Activated naive CD4-positive, alpha-beta T cell treated with anti-CD3 and anti-CD28 coated beads, Interleukin-2, amount 10 ng/mL, durations not matched to agents 7 days and 5 days (primary cell): ENCODE measurements at regions not wholly inside any gene's neighbourhood (a gene's known extent, or its start where the extent isn't known, plus 50 kb on each side); places are given as distances from the start of the nearest gene placed in this dataset.
A peak's percentile ranks its signal among the peaks of the same experiment; 100 is the strongest.

Experiments
- CTCF ChIA-PET: fragments of 350-600 bp; sonication (Branson Sonifier 250); formaldehyde crosslinking; loops from one replicate; lab custom pipeline; 2021; ENCODE audit warnings: antibody characterized with exemption; lab: Charles Lee
- DNase-seq: peaks from one replicate; pipeline ENCODE4 v3.0.0-alpha.2; 2020
- H3K27ac Mint-ChIP-seq: one replicate; pipeline ENCODE4 v1.8.0; 2021; ENCODE audit warnings: mild to moderate bottlenecking, moderate library complexity, mixed read lengths
- H3K27me3 Mint-ChIP-seq: one replicate; pipeline ENCODE4 v1.8.0; 2021; ENCODE audit warnings: mild to moderate bottlenecking, mixed read lengths
- H3K36me3 Mint-ChIP-seq: one replicate; pipeline ENCODE4 v1.8.0; 2021; ENCODE audit warnings: mixed read lengths
- H3K4me1 Mint-ChIP-seq: one replicate; pipeline ENCODE4 v1.8.0; 2021; ENCODE audit warnings: mixed read lengths
- H3K4me3 Mint-ChIP-seq: one replicate; pipeline ENCODE4 v1.8.0; 2021; ENCODE audit warnings: mild to moderate bottlenecking, moderate library complexity, mixed read lengths
- H3K9me3 Mint-ChIP-seq: one replicate; pipeline ENCODE4 v1.8.0; 2021; ENCODE audit warnings: mixed read lengths

DNA sequence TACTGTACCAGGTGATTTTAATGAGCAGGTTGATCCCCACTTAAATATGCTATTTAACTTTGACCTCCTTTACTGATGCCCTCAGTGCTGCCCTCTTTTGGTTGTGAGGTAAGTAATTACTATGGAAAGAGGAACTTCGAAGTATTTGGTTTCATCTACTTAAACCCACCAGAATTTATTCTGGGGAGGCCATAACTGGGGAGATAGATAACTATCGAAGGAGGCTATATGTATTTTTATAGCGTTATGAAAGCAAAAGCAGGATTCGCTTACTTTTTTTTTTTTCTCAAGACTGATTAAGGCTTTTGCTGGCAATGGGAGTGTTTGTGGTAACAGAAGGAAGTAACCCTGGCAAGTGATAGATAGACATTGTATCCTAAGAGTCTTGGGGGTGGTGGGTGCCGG lies 168.9 kb upstream of the CENPW start:
- no peak overlapping the region for H3K27ac Mint-ChIP-seq
- H3K4me3 Mint-ChIP-seq = peak overlapping the region; percentile 43
- no peaks in the 10 kb centered on the region for H3K36me3 Mint-ChIP-seq
- peaks cover 8% of the 10 kb centered on the region for H3K4me1 Mint-ChIP-seq
- no peaks in the 10 kb centered on the region for H3K27me3 Mint-ChIP-seq
- CTCF ChIA-PET = interaction anchor here (2.4 kb wide), 2 partner anchors 137 to 175 kb away, joined by 6 to 8 read pairs; no protein-coding TSS in a partner anchor
- H3K9me3 Mint-ChIP-seq = no peaks in the 10 kb centered on the region
- DNase-seq = peak; percentile 43

GRCh38 chr6:126172131-126172530 lies 167.8 kb upstream of the CENPW start:
- H3K4me3 Mint-ChIP-seq = no peak overlapping the region
- H3K4me1 Mint-ChIP-seq = peaks cover 8% of the 10 kb centered on the region
- H3K36me3 Mint-ChIP-seq = no peaks in the 10 kb centered on the region
- CTCF ChIA-PET = no interaction called here
- DNase-seq = no peak
- H3K27me3 Mint-ChIP-seq = no peaks in the 10 kb centered on the region
- H3K9me3 Mint-ChIP-seq = no peaks in the 10 kb centered on the region
- H3K27ac Mint-ChIP-seq = no peak overlapping the region

DNA sequence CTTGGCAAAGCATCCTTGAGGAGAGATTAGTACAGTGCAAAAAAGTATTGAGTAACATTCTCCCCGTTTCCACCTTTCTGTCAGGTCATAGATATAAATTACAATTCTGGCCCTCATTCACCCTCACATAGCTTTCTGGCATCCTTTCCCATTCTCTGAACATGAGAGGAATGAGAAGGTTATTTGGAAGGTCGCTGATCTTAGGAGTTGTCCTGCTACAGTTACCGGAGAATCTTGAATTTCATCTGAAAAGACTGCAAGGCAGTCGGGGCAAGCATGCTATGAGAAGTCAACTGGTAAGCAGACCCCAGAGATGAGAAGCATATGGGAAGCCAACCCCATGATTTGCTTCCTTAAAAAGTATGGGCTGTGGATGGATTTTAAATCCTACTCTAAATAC lies 166.7 kb upstream of the CENPW start:
- no peaks in the 10 kb centered on the region for H3K27me3 Mint-ChIP-seq
- H3K9me3 Mint-ChIP-seq = no peaks in the 10 kb centered on the region
- H3K27ac Mint-ChIP-seq = no peak overlapping the region
- no peak for DNase-seq
- H3K36me3 Mint-ChIP-seq = no peaks in the 10 kb centered on the region
- H3K4me3 Mint-ChIP-seq = no peak overlapping the region
- CTCF ChIA-PET = interaction anchor here (0.7 kb wide), 1 partner anchor 136 kb away, joined by 3 read pairs; no protein-coding TSS in a partner anchor
- H3K4me1 Mint-ChIP-seq = peaks cover 8% of the 10 kb centered on the region

DNA sequence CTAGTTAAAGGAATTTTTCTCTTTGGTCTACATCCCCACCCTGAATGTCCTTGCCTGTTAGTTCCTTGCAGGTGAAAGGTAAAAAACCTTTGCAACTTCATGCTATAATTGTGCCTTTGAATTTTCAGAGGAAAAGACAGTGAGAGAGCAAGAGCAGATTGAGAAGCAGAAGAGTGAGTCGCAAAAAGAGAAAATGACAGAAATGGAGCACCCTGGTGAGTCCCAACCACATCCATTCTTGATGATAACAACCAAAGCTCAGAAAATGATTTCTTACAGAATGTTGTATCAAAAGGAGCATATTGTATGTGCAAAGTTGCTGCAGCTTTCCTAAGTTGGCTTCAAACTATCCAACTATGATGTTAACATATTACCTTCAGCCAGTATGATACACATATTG lies 165.2 kb upstream of the CENPW start:
- Mint-ChIP-seq H3K27ac (no peak overlapping the region), H3K4me1 (peaks cover 8% of the 10 kb centered on the region), H3K27me3 (no peaks in the 10 kb centered on the region), H3K4me3 (no peak overlapping the region), H3K9me3 (no peaks in the 10 kb centered on the region), H3K36me3 (no peaks in the 10 kb centered on the region)
- CTCF ChIA-PET = no interaction called here
- DNase-seq = no peak

- no peak overlapping the region for H3K4me3 Mint-ChIP-seq
- no peak overlapping the region for H3K27ac Mint-ChIP-seq
- peaks cover 7% of the 10 kb centered on the region for H3K4me1 Mint-ChIP-seq
- H3K9me3 Mint-ChIP-seq = no peaks in the 10 kb centered on the region
- H3K36me3 Mint-ChIP-seq = no peaks in the 10 kb centered on the region
- CTCF ChIA-PET = no interaction called here
- H3K27me3 Mint-ChIP-seq = no peaks in the 10 kb centered on the region
- no peak for DNase-seq
Measured at GRCh38 chr6:126175251-126175650, 164.7 kb upstream of the CENPW start.

DNA sequence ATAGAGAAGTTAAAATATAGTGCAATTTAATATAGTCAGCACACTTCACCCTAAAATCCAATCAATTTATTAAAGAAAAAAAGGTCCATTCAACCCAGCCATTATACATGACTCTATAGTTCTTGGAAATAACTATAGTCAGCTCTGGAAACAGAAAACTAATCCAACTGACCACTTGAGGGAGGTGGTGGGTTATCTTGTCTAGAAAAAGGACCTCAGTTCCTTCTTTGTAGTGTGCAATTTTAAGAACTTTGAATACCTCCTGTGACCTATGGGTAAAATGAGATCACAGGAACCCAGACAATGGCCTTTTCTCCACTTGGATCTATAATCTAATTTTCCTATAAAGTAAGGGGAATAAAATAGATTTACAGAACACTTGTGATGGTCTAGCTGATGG lies 163.6 kb upstream of the CENPW start:
- Mint-ChIP-seq H3K4me1 (peaks cover under 1% of the 10 kb centered on the region), H3K4me3 (no peak overlapping the region), H3K9me3 (no peaks in the 10 kb centered on the region), H3K27ac (no peak overlapping the region), H3K36me3 (no peaks in the 10 kb centered on the region), H3K27me3 (no peaks in the 10 kb centered on the region)
- DNase-seq = no peak
- CTCF ChIA-PET = interaction anchor here (0.6 to 0.7 kb wide), 2 partner anchors 27 to 619 kb away, joined by 3 read pairs; no protein-coding TSS in a partner anchor

GRCh38 chr6:126180585-126180984 lies 159.3 kb upstream of the CENPW start:
- Mint-ChIP-seq H3K27me3 (no peaks in the 10 kb centered on the region), H3K36me3 (no peaks in the 10 kb centered on the region), H3K9me3 (no peaks in the 10 kb centered on the region), H3K4me3 (no peak overlapping the region), H3K4me1 (no peaks in the 10 kb centered on the region), H3K27ac (no peak overlapping the region)
- no peak for DNase-seq
- CTCF ChIA-PET = no interaction called here

- no peak overlapping the region for H3K4me3 Mint-ChIP-seq
- H3K4me1 Mint-ChIP-seq = no peaks in the 10 kb centered on the region
- CTCF ChIA-PET = no interaction called here
- no peaks in the 10 kb centered on the region for H3K36me3 Mint-ChIP-seq
- no peak overlapping the region for H3K27ac Mint-ChIP-seq
- H3K27me3 Mint-ChIP-seq = no peaks in the 10 kb centered on the region
- DNase-seq = no peak
- H3K9me3 Mint-ChIP-seq = no peaks in the 10 kb centered on the region
Measured at GRCh38 chr6:126181173-126181741, 158.7 kb upstream of the CENPW start.

DNA sequence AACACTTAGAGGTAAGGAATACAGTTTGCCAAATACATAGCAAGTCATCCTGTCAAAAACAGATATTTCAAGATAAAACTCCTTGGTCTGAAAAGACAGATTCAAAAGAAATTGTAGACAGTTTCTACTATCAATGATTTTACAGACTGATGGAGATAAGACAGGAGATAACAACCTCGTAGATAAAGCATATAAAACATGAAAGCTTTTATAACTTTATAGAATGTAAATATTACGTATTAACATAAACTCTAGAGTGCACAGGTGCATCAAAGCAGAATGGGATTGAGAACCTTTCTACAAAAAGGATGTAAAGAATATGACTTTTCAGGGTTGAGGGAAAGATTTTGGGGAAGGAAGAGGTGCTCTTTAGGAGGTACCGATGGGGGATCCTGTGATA lies 158.0 kb upstream of the CENPW start:
- H3K4me1 Mint-ChIP-seq = no peaks in the 10 kb centered on the region
- no peak overlapping the region for H3K27ac Mint-ChIP-seq
- no peaks in the 10 kb centered on the region for H3K36me3 Mint-ChIP-seq
- no peak overlapping the region for H3K4me3 Mint-ChIP-seq
- H3K27me3 Mint-ChIP-seq = no peaks in the 10 kb centered on the region
- CTCF ChIA-PET = interaction anchor here (0.7 kb wide), 1 partner anchor 10 kb away, joined by 3 read pairs; no protein-coding TSS in a partner anchor
- no peaks in the 10 kb centered on the region for H3K9me3 Mint-ChIP-seq
- DNase-seq = no peak

DNA sequence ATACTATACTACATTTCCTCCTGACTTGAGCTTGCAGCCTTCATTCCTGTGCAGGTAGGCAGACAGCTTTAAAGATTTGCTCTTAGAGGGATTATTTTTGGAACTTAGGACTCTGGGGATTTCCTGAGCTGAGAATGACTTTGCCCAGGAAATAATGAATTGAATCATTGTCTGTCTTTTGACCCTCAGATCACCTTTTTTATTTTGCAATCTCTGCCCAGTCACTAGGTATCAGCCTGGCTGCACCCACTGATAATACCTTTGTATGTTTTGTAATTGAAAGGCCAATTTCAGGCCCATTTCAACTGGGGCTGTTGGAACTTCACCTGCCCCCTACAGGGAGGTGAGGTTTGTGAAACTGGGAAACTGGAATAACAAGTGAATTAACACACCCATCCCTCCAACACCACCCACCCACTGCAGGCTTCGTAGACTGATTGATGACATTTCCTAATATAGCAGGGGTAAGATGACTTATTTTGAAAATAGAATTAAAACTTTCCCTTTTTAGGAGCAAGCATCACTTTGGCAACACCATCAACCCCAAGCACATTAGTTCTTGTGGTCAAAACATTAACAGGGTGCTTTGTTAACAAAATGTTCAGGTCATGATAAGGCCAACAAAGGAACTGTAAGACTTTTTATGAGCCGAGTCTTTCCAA lies 157.1 kb upstream of the CENPW start:
- H3K36me3 Mint-ChIP-seq = no peaks in the 10 kb centered on the region
- H3K9me3 Mint-ChIP-seq = no peaks in the 10 kb centered on the region
- H3K27me3 Mint-ChIP-seq = no peaks in the 10 kb centered on the region
- no peak overlapping the region for H3K4me3 Mint-ChIP-seq
- no peak overlapping the region for H3K27ac Mint-ChIP-seq
- CTCF ChIA-PET = no interaction called here
- no peaks in the 10 kb centered on the region for H3K4me1 Mint-ChIP-seq
- DNase-seq = no peak

- no peaks in the 10 kb centered on the region for H3K4me1 Mint-ChIP-seq
- no peaks in the 10 kb centered on the region for H3K36me3 Mint-ChIP-seq
- no peaks in the 10 kb centered on the region for H3K9me3 Mint-ChIP-seq
- no peak overlapping the region for H3K27ac Mint-ChIP-seq
- CTCF ChIA-PET = no interaction called here
- no peak for DNase-seq
- H3K4me3 Mint-ChIP-seq = no peak overlapping the region
- no peaks in the 10 kb centered on the region for H3K27me3 Mint-ChIP-seq
Measured at GRCh38 chr6:126185774-126186173, 154.1 kb upstream of the CENPW start.

- DNase-seq = no peak
- CTCF ChIA-PET = no interaction called here
Measured at GRCh38 chr6:126188279-126188909, 151.5 kb upstream of the CENPW start.

GRCh38 chr6:126195625-126196236 lies 144.2 kb upstream of the CENPW start:
- DNase-seq = no peak
- H3K9me3 Mint-ChIP-seq = no peaks in the 10 kb centered on the region
- no peak overlapping the region for H3K4me3 Mint-ChIP-seq
- H3K36me3 Mint-ChIP-seq = no peaks in the 10 kb centered on the region
- no peak overlapping the region for H3K27ac Mint-ChIP-seq
- no peaks in the 10 kb centered on the region for H3K27me3 Mint-ChIP-seq
- H3K4me1 Mint-ChIP-seq = peaks cover 7% of the 10 kb centered on the region
- CTCF ChIA-PET = no interaction called here

More at GRCh38 chr6:126188279-126188909, 151.5 kb upstream of the CENPW start:
- no peaks in the 10 kb centered on the region for H3K27me3 Mint-ChIP-seq
- H3K4me3 Mint-ChIP-seq = no peak overlapping the region
- no peaks in the 10 kb centered on the region for H3K9me3 Mint-ChIP-seq
- H3K36me3 Mint-ChIP-seq = no peaks in the 10 kb centered on the region
- H3K27ac Mint-ChIP-seq = no peak overlapping the region
- no peaks in the 10 kb centered on the region for H3K4me1 Mint-ChIP-seq

DNA sequence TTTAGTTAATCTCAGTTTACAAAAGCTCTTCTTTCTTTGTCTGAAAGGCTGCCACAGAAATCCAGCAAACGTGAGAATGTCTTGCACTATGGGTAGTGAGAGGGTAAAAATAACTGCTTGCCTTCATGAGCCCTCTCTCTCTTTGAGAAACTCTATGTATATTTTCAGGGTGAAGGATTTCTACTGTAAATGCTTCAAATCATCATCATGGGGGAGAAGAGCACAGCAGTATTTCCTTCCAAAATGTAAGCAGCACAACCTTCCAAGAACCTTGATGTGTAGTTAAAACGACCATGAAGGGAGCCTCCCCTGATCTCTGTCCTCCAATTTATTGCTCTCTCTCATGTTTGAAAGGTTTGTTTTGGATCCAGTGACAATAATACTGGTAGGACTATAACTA lies 141.3 kb upstream of the CENPW start:
- no peaks in the 10 kb centered on the region for H3K36me3 Mint-ChIP-seq
- H3K4me1 Mint-ChIP-seq = peaks cover 7% of the 10 kb centered on the region
- H3K27ac Mint-ChIP-seq = no peak overlapping the region
- no peak overlapping the region for H3K4me3 Mint-ChIP-seq
- no peak for DNase-seq
- CTCF ChIA-PET = no interaction called here
- H3K9me3 Mint-ChIP-seq = no peaks in the 10 kb centered on the region
- H3K27me3 Mint-ChIP-seq = no peaks in the 10 kb centered on the region
